ENCODE measurements at regions not wholly inside any gene's neighbourhood (a gene's known extent, or its start where the extent isn't known, plus 50 kb on each side); places are given as distances from the start of the nearest gene placed in this dataset.
A peak's percentile ranks its signal among the peaks of the same experiment; 100 is the strongest.

DNA sequence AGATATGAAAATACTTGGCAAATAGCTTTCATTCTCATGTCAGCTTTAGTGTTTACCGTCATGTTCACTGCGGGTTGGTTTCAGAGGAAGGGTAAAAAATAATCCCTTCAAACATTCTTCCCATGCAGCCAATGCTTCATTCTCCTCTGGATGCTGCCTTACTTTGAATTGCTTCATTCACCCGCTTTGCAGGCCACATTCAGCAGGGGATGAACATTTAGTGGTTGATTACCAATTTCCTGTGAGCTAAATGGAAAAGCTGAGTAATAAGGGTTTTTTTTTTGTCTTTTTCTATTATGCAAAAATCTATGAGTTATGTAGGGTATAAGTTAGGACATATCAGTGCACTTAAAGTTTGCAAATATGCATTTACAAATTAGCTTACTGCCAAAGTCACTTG is 96.3 kb upstream of the MEF2C start:
- no peaks in the 10 kb centered on the region for H3K36me3 Mint-ChIP-seq (ENCODE audit: low read depth)
- H3K9me3 Mint-ChIP-seq, result no peaks in the 10 kb centered on the region
- H3K27me3 Mint-ChIP-seq, result no peaks in the 10 kb centered on the region
- H3K4me3 Mint-ChIP-seq, result no peak overlapping the region
- H3K27ac Mint-ChIP-seq, result peak overlapping the region; percentile 69
- intact Hi-C loops (cut with micrococcal nuclease), result no loop called here
- peaks cover 8% of the 10 kb centered on the region for H3K4me1 Mint-ChIP-seq
- DNase-seq, result peak; percentile 61

DNA sequence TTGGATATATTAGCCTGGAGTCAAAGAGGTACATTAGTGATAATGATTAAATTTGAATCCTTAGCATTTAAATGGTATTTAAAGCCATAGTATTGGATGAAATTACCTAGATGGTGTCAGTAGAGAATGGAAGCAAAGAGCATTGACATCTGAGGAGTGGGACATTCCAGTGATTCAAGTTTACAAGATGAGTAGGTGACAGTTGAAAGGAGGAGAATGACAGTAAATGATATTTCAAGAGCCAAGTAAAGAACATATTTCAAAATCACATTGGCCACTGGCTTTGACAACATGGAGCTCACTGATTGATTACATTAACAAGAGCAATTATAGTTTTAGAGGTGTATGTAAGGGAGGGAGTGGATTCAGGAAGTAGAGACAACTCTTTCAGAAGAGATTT is 93.9 kb upstream of the MEF2C start:
- peak overlapping the region; percentile 9 for H3K27ac Mint-ChIP-seq

DNA sequence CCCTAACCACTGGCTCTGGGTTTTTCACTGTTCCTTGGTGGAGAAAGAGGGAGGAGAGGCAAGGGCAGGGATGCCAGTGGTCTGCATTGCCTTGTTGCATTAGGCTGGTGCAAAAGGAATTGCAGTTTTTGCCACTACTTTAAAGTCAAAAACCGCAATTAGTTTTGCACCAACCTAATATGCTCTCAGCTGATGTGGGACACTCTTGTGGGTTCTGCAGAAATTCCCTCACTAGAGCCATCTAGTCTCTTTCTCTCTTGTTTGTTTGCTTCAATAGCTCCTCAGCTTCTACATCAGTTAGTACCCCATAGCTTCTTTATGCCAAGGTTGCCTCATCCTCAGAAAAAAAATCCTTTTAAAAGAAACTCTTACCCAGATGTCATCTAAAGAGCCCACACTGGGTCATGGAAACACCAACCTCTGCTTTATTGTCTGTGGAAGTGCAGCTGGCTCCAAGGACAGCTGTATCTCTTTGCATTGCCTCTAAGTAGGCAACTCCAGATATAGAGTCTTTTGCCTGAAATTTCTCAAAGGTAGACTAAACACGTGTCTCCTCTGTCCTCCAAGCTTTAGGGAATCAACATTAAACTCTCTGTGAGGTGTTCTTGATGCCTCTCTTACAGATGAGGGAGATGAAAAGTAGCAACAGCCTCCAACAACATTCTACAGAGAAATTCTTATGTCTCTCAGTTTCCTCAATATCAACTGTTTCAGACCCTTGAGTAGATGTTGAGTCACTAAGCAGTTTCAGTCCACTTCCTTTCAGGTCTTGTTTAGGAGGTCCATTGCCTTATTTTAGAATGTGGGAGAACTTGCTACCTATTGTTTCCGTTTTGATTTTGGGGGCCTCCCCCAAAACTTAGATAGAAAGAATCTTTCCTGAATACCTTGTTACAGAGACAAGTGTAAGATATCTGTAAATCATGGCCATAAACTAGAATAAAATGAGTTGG is 84.9 kb upstream of the MEF2C start:
- intact Hi-C loops (cut with micrococcal nuclease), result no loop called here
- no peak overlapping the region for H3K4me3 Mint-ChIP-seq

More for the DNA sequence above, 93.9 kb upstream of the MEF2C start:
- no peaks in the 10 kb centered on the region for H3K27me3 Mint-ChIP-seq
- peaks cover 8% of the 10 kb centered on the region for H3K4me1 Mint-ChIP-seq
- H3K9me3 Mint-ChIP-seq, result peaks cover 1% of the 10 kb centered on the region
- no peaks in the 10 kb centered on the region for H3K36me3 Mint-ChIP-seq (ENCODE audit: low read depth)
- no peak for DNase-seq
- intact Hi-C loops (cut with micrococcal nuclease), result no loop called here
- H3K4me3 Mint-ChIP-seq, result no peak overlapping the region

DNA sequence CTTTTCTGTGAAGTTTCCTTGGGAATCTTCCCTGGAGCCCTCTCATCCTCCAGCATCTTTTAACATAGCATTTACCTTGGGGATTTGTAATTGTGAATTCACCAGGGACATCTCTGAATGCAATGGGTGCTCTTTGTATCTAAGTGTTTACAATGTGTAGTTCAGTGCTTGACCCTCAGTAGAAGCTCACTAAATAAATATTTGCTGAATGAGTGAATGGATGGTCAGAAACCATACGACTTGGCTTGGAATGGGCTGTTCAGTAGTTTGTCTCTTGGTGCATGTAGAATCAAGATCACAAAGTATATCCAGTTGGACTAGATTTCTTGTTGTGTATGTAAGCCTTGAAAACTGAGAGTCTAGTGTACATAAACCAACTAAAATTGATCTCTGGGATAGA is 81.8 kb upstream of the MEF2C start:
- no peak for DNase-seq
- no peak overlapping the region for H3K4me3 Mint-ChIP-seq
- intact Hi-C loops (cut with micrococcal nuclease), result no loop called here

More for the DNA sequence above, 84.9 kb upstream of the MEF2C start:
- DNase-seq, result no peak
- Mint-ChIP-seq H3K4me1 (no peaks in the 10 kb centered on the region), H3K27ac (no peak overlapping the region), H3K9me3 (peaks cover 3% of the 10 kb centered on the region), H3K27me3 (no peaks in the 10 kb centered on the region), H3K36me3 (ENCODE audit: low read depth) (no peaks in the 10 kb centered on the region)

DNA sequence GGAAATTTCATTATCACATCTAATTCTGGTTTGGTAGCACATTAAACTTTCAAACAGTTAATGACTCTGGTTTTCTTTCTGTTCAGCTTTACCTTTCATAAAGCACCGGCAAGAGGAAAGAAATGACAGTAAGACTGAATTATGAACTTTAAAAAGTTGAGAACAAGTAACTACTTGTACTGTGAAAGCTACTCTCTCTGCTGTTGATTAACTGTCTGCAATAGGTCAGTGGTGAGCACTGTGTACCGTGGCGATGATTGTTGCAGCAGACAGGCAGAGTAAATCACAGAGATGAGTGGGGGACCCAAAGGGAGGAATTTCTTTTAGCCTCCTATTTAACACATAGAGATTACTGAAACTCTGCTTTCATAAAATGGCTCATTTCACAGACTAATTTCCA is 74.0 kb upstream of the MEF2C start:
- H3K36me3 Mint-ChIP-seq (ENCODE audit: low read depth), result no peaks in the 10 kb centered on the region
- peaks cover 6% of the 10 kb centered on the region for H3K27me3 Mint-ChIP-seq
- no peak for DNase-seq
- intact Hi-C loops (cut with micrococcal nuclease), result no loop called here
- H3K4me1 Mint-ChIP-seq, result no peaks in the 10 kb centered on the region
- H3K9me3 Mint-ChIP-seq, result no peaks in the 10 kb centered on the region
- no peak overlapping the region for H3K4me3 Mint-ChIP-seq
- H3K27ac Mint-ChIP-seq, result no peak overlapping the region

More for the DNA sequence above, 81.8 kb upstream of the MEF2C start:
- no peaks in the 10 kb centered on the region for H3K36me3 Mint-ChIP-seq (ENCODE audit: low read depth)
- no peaks in the 10 kb centered on the region for H3K27me3 Mint-ChIP-seq
- no peaks in the 10 kb centered on the region for H3K9me3 Mint-ChIP-seq
- no peaks in the 10 kb centered on the region for H3K4me1 Mint-ChIP-seq
- no peak overlapping the region for H3K27ac Mint-ChIP-seq

DNA sequence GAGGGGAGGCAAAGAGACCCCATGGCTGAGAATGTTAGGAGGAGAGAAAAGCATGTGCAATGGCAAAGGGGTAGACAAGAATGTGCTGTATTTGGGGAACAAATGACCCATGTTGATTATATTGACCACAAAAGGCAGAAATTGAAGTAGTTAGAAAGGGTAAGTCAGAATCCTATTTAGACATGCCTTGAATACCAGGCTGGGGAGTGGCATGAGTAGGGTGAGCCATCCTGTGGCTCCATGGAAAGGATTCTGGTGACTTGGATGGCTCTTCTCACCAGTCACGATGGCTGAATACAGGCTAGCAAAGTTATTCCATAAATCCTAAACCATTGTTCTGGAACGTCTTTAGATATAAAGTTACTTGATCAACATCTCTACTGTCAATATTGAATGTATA is 73.4 kb upstream of the MEF2C start:
- Mint-ChIP-seq H3K27me3 (peaks cover 6% of the 10 kb centered on the region), H3K4me1 (no peaks in the 10 kb centered on the region), H3K9me3 (no peaks in the 10 kb centered on the region), H3K36me3 (ENCODE audit: low read depth) (no peaks in the 10 kb centered on the region), H3K27ac (no peak overlapping the region), H3K4me3 (no peak overlapping the region)
- no peak for DNase-seq
- intact Hi-C loops (cut with micrococcal nuclease), result no loop called here

DNA sequence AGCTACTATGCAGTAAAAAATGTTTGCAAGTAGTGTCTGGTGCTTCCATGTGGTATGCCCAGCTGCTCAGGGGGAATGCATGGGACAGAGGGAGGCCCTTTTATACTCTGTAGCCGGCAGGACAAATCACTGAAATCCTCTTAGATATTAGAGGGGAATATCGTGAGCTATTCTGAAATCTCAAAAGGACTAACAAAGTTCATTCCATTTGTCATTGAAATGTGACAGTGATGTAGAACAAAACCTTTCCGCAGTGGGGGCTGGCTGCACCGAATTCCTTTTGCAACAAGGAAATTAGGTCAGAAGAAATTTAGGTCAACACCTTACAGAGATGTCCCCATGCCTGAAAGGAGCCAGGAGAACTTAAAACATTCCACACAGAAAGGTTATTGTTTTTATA is 72.4 kb upstream of the MEF2C start:
- H3K9me3 Mint-ChIP-seq, result no peaks in the 10 kb centered on the region
- H3K27me3 Mint-ChIP-seq, result peaks cover 6% of the 10 kb centered on the region
- H3K4me1 Mint-ChIP-seq, result no peaks in the 10 kb centered on the region
- no peak overlapping the region for H3K4me3 Mint-ChIP-seq
- no peaks in the 10 kb centered on the region for H3K36me3 Mint-ChIP-seq (ENCODE audit: low read depth)
- intact Hi-C loops (cut with micrococcal nuclease), result no loop called here
- no peak overlapping the region for H3K27ac Mint-ChIP-seq
- no peak for DNase-seq

DNA sequence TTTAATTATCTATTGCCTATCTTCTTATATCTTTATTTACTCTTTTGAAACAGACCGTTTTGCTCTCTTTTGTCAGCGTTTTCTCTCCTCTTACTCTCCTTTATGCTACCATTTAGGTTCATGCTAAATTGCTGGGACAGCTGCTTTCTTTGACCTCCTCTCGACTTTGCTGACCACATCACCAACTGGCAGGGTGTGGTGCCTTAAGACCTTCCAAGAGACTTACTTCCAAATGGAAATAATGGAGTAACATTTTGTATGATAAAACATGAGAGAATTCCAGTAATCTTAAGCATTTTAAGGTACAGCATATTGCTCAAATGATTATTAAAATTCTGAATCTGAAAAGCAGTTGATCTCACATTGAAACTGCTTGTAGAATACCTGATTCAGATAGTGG is 71.5 kb upstream of the MEF2C start:
- Mint-ChIP-seq H3K36me3 (ENCODE audit: low read depth) (no peaks in the 10 kb centered on the region), H3K4me3 (no peak overlapping the region), H3K9me3 (no peaks in the 10 kb centered on the region), H3K27me3 (peaks cover 5% of the 10 kb centered on the region), H3K27ac (no peak overlapping the region), H3K4me1 (no peaks in the 10 kb centered on the region)
- intact Hi-C loops (cut with micrococcal nuclease), result no loop called here
- DNase-seq, result no peak

DNA sequence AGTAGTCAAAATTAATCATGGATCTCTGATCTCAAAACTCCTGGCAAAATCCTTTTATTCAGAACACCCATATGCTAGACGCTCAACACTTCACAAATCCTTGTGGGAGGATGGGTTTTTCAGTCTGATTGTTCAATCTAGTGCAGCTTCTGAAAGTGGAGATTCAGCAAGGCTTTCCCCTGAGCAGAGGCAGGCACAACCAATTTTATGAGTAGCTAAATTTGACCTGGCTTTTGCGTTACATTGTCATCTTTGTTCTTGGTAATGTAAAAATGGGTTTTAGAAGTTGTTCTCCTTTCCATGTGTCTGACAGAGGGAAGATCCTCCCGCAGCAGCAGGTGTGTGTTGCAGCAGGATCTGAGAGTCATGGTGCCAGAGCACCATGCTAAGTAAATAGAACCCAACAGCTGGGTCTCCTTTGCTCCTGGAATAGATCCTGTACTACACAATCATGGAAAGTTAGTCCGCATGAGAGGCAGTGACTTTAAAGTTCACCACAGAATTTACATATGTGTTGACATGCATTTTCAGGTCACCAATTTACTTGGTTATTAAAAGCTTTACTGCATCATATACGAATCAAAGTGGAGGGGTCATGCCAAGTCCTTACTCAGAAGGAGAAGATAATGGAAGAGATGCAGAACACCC is 70.1 kb upstream of the MEF2C start:
- Mint-ChIP-seq H3K4me3 (no peak overlapping the region), H3K4me1 (no peaks in the 10 kb centered on the region), H3K27ac (no peak overlapping the region), H3K27me3 (peaks cover 4% of the 10 kb centered on the region), H3K36me3 (ENCODE audit: low read depth) (no peaks in the 10 kb centered on the region), H3K9me3 (no peaks in the 10 kb centered on the region)
- intact Hi-C loops (cut with micrococcal nuclease), result no loop called here
- DNase-seq, result no peak

DNA sequence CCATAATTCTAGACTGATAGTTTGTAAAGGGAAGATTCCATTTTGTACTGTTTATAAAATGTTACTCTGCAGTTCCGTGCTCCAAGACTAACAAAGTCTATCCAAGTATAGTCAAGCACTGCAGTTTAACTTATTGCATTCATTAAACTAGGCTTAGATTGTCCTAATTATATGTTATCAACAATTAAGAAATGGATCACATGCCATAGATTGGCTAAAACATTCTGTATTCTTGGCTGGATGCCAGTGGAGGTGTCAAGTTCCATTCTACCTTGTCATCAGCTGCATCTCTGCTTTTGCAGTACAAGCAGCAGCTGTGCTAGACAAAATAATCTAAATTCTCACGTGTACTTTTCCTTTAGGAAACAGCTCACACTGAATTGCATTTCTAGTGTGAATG is 69.4 kb upstream of the MEF2C start:
- Mint-ChIP-seq H3K4me1 (no peaks in the 10 kb centered on the region), H3K27ac (no peak overlapping the region), H3K4me3 (no peak overlapping the region), H3K9me3 (no peaks in the 10 kb centered on the region), H3K36me3 (ENCODE audit: low read depth) (no peaks in the 10 kb centered on the region), H3K27me3 (peaks cover 4% of the 10 kb centered on the region)
- DNase-seq, result no peak
- intact Hi-C loops (cut with micrococcal nuclease), result no loop called here

DNA sequence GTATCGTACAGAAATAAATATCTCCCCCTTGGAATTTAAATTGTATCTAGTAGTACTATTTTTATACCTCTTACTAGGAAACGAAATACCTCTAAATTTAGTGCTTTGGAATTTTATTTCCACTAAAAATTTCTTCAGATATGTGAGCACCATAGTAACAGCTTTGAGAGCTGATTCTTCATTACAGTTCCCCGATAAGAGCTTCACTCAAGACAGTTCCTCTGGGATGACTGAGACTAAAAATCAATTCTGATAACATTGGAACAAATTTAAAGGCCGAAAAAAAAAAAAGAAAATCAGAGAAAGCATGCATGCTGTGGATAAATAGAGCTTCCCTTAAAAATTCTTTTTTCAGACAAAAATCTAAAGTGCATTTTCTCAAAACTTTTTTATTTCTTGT is 68.5 kb upstream of the MEF2C start:
- peaks cover 4% of the 10 kb centered on the region for H3K27me3 Mint-ChIP-seq
- intact Hi-C loops (cut with micrococcal nuclease), result no loop called here
- DNase-seq, result no peak
- H3K36me3 Mint-ChIP-seq (ENCODE audit: low read depth), result no peaks in the 10 kb centered on the region
- no peak overlapping the region for H3K4me3 Mint-ChIP-seq
- no peak overlapping the region for H3K27ac Mint-ChIP-seq
- no peaks in the 10 kb centered on the region for H3K4me1 Mint-ChIP-seq
- H3K9me3 Mint-ChIP-seq, result no peaks in the 10 kb centered on the region

DNA sequence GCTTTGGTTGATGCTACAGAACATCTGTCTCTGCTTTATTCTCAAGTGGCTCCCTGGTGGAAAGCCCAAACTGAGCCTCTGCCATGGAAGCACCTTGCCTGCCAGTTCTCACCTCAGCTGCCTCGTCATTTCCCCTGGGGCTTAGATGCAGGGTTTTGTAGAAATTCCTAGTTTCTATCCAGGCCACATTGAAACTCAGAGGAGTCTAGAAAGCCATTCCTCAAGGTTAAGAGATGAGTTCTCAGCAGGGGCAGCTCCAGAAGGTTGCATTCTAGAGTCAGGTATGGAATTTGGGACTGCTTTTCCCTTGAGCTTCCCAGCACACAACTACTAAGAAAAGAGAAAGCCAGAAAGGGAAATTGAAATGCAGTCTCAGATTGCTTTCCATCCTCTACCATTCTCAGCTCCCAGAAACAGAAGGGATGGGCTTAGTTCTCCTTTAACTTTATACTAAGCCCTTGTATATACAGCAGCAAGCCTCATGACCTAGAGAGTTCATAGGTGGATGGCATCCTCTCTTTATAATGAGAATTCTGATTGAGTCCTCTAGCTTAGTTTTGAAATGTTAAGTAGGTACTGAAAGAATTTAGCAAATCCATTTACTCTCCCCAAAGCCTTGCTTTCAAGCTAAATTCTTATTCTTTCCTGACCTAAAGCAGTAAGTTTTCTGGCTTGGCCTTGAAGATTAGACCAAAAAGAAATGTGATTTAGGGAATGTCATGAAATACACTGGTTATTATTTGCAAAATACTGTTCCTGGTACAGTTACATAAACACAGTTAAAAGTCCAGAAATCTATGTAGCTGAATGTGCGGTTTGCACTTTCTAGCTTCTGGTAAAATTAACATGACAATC is 66.0 kb upstream of the MEF2C start:
- H3K9me3 Mint-ChIP-seq, result no peaks in the 10 kb centered on the region
- H3K4me1 Mint-ChIP-seq, result no peaks in the 10 kb centered on the region
- H3K27ac Mint-ChIP-seq, result no peak overlapping the region
- intact Hi-C loops (cut with micrococcal nuclease), result no loop called here
- DNase-seq, result no peak
- no peaks in the 10 kb centered on the region for H3K36me3 Mint-ChIP-seq (ENCODE audit: low read depth)
- H3K4me3 Mint-ChIP-seq, result no peak overlapping the region
- no peaks in the 10 kb centered on the region for H3K27me3 Mint-ChIP-seq

DNA sequence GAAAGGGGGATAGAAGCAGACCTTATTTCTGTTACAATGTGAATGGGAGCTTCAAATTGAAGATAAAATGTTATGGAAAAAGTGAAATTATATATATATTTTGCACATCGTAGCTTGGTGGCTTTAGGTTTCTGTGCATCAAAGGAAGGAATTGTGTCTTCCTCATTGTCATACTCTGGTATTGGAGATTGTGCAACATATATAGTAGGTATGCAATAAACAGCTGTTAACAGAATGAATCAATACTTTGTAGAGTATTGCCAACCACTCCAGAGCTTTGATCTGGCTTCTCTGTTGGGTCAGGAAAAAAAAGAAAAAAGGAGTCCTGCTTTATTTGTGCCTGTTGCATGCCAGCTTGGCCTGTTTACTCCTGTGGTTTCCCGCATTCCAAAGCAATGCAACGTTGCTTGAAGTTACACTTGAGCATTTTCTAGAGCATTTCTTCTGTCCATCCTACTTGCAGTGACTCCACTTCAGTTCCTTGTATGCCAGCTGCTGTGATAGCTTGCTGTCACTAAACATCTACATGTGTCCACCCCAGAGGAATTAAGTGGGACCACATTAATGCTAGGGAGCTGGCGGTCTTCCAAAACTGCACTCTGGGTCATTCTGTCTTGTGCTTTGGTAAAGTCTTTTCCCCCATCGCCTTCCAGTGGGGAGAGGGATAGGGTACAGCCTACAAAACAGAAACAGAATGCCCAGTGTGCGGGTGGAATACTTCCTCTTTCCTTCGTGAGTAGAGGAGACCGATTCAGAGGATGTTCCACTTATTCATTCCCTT is 62.0 kb upstream of the MEF2C start:
- DNase-seq, result no peak
- Mint-ChIP-seq H3K4me1 (no peaks in the 10 kb centered on the region), H3K4me3 (no peak overlapping the region), H3K9me3 (no peaks in the 10 kb centered on the region), H3K27me3 (no peaks in the 10 kb centered on the region), H3K27ac (no peak overlapping the region), H3K36me3 (ENCODE audit: low read depth) (no peaks in the 10 kb centered on the region)
- intact Hi-C loops (cut with micrococcal nuclease), result no loop called here
